ENCODE measurements at regions not wholly inside any gene's neighbourhood (a gene's known extent, or its start where the extent isn't known, plus 50 kb on each side); places are given as distances from the start of the nearest gene placed in this dataset.

DNA sequence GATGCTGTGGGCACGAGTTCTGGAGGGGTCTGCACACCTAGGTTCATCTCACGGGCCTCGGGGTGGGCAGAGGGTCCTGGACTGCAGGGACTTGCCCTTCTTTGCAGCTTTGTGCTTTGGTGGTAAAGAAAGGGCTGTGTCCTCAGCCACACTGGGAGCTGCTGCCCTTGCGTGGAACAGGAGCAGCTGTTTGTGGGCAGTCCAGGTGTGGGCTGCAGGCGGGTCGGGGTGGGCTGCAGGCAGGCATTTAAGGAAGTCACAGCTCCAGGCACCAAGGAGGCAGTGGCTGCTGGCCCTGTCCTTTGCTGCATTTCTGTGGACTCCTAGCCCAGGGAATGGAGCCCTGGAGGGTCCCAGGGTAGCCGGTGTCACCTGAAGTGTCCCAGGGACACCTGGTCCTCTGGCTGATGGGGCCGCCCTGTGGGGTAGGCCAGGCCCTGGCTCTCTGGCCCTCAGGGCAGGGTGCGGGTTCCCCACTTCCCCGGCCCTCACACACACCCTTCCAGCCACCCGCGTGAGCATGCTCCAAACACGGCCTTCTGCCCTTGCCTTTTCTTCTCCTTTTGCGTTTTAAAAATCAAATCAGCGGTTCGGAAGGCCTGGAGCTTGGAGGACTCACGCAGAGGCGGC lies 1240.3 kb downstream of the BRD1 start:
- Histone ChIP-seq H3K79me2 (ENCODE audit: low read length) (peaks cover 35% of the 10 kb centered on the region), H3K9me3 (replicated peaks; ENCODE audit: insufficient read depth, low read length) (no peaks in the 10 kb centered on the region), H3K4me2 (ENCODE audit: low read depth, low read length) (no peak overlapping the region)

DNA sequence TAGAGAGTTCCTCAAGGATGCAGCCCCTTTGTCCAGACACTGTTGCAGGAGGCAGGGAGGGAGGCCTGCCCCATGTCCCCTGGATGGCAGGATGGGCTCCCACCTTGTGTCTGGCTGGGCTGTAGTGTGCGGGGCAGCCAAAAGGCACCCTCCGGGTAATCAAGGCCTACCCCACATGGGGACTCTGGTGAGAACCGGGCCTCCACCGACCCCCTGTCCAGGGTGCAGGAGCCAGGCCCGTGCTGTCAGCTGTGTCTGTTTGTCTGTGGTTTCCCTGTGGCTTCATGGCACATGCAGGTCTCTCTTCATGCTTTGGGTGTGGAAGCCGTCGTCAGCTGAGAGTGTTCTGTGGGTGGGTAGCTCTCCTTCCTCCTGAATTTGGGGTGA lies 1240.9 kb downstream of the BRD1 start:
- no peak overlapping the region for H3K4me3 ChIP-seq (ENCODE audit: low read length)
- H3K9me2 ChIP-seq (replicated peaks; ENCODE audit: insufficient read depth, low read length), result no peaks in the 10 kb centered on the region
- H3K36me3 ChIP-seq (replicated peaks; ENCODE audit: insufficient read depth, low read length), result no peaks in the 10 kb centered on the region
- H3F3A ChIP-seq (ENCODE audit: insufficient read depth, low read length), result peaks cover 3% of the 10 kb centered on the region; the same call in 1 of the 2 replicates
- DNase-seq, result no peak
- H3K9ac ChIP-seq (ENCODE audit: low read length), result no peak overlapping the region
- H2AFZ ChIP-seq (ENCODE audit: low read length), result no peak overlapping the region
- peaks cover 35% of the 10 kb centered on the region for H3K79me2 ChIP-seq (ENCODE audit: low read length)
- H3K4me2 ChIP-seq (ENCODE audit: low read depth, low read length), result no peak overlapping the region
- H3K4me1 ChIP-seq (ENCODE audit: low read length), result no peaks in the 10 kb centered on the region
- H3K27me3 ChIP-seq (replicated peaks; ENCODE audit: insufficient read depth, low read length), result no peaks in the 10 kb centered on the region
- TF ChIP-seq, protein P1, sequence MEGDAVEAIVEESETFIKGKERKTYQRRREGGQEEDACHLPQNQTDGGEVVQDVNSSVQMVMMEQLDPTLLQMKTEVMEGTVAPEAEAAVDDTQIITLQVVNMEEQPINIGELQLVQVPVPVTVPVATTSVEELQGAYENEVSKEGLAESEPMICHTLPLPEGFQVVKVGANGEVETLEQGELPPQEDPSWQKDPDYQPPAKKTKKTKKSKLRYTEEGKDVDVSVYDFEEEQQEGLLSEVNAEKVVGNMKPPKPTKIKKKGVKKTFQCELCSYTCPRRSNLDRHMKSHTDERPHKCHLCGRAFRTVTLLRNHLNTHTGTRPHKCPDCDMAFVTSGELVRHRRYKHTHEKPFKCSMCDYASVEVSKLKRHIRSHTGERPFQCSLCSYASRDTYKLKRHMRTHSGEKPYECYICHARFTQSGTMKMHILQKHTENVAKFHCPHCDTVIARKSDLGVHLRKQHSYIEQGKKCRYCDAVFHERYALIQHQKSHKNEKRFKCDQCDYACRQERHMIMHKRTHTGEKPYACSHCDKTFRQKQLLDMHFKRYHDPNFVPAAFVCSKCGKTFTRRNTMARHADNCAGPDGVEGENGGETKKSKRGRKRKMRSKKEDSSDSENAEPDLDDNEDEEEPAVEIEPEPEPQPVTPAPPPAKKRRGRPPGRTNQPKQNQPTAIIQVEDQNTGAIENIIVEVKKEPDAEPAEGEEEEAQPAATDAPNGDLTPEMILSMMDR (IDR thresholded peaks at IDR 0.05; ENCODE audit: low read length), result no peak
- TF ChIP-seq EZH2 (optimal IDR thresholded peaks at IDR 0.05; ENCODE audit: low read depth, low read length) (no peak), EZH2phosphoT487 (IDR thresholded peaks at IDR 0.05; ENCODE audit: low read length) (no peak)
- no peak overlapping the region for H3K27ac ChIP-seq (ENCODE audit: low read length)
- no peaks in the 10 kb centered on the region for H4K20me1 ChIP-seq (ENCODE audit: insufficient read depth, low read length)
- H3K9me3 ChIP-seq (replicated peaks; ENCODE audit: insufficient read depth, low read length), result no peaks in the 10 kb centered on the region

More for the DNA sequence above, 1240.3 kb downstream of the BRD1 start:
- no peak for DNase-seq
- no peak overlapping the region for H2AFZ ChIP-seq (ENCODE audit: low read length)
- no peaks in the 10 kb centered on the region for H4K20me1 ChIP-seq (ENCODE audit: insufficient read depth, low read length)
- peaks cover 3% of the 10 kb centered on the region; the same call in 1 of the 2 replicates for H3F3A ChIP-seq (ENCODE audit: insufficient read depth, low read length)
- no peaks in the 10 kb centered on the region for H3K36me3 ChIP-seq (replicated peaks; ENCODE audit: insufficient read depth, low read length)
- TF ChIP-seq, protein P1 (IDR thresholded peaks at IDR 0.05; ENCODE audit: low read length), result no peak
- TF ChIP-seq EZH2 (optimal IDR thresholded peaks at IDR 0.05; ENCODE audit: low read depth, low read length) (no peak), EZH2phosphoT487 (IDR thresholded peaks at IDR 0.05; ENCODE audit: low read length) (no peak)
- H3K9me2 ChIP-seq (replicated peaks; ENCODE audit: insufficient read depth, low read length), result no peaks in the 10 kb centered on the region
- H3K27me3 ChIP-seq (replicated peaks; ENCODE audit: insufficient read depth, low read length), result no peaks in the 10 kb centered on the region
- H3K27ac ChIP-seq (ENCODE audit: low read length), result no peak overlapping the region
- H3K4me3 ChIP-seq (ENCODE audit: low read length), result no peak overlapping the region
- H3K9ac ChIP-seq (ENCODE audit: low read length), result no peak overlapping the region
- H3K4me1 ChIP-seq (ENCODE audit: low read length), result no peaks in the 10 kb centered on the region

DNA sequence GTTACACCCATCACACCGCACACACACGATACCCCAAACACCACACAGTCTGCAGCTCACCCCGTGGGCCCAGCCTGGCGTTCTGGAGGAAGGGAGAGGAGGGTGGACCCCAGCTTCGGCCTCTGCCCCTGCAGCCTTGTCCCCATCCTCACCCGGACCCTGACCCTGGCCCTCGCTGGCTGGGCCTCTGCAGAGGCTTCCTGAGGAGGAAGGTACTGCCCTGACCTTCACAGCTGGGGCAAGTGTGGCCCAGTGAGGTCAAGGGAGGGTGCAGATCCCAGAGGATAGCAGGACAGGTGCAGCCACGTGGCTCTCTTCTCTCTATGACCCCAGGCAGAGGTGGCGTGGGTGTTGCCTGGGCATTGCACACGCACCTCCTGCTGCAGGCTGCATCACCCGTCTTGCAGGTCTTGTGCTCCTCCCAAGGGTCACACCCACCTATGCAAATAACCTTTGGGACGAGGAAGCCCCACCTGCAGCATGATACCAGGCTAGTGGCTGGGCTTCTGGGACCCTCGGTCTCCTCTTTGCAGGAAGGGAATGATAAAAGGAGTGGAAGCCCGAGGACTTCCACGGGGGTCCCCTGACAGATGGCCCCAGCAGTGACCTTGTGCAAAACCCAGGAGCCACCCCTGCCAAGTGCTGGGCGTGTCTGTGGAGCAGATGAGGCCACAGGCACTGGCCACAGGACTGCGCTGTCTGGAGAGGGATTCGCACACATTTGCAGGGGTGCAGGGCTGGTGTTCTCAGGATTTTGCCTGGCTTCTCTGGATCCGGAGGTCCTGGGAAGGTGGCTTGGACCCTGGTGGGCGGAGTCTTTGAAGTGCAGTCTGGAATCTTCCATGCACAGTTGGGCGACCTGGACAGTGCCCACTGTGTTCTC lies 1241.5 kb downstream of the BRD1 start:
- no peaks in the 10 kb centered on the region for H4K20me1 ChIP-seq (ENCODE audit: insufficient read depth, low read length)
- H2AFZ ChIP-seq (ENCODE audit: low read length), result no peak overlapping the region
- no peaks in the 10 kb centered on the region for H3K27me3 ChIP-seq (replicated peaks; ENCODE audit: insufficient read depth, low read length)
- H3K9ac ChIP-seq (ENCODE audit: low read length), result no peak overlapping the region
- H3K36me3 ChIP-seq (replicated peaks; ENCODE audit: insufficient read depth, low read length), result no peaks in the 10 kb centered on the region
- no peaks in the 10 kb centered on the region for H3K9me2 ChIP-seq (replicated peaks; ENCODE audit: insufficient read depth, low read length)
- H3K27ac ChIP-seq (ENCODE audit: low read length), result no peak overlapping the region
- H3K9me3 ChIP-seq (replicated peaks; ENCODE audit: insufficient read depth, low read length), result no peaks in the 10 kb centered on the region
- no peak overlapping the region for H3K4me2 ChIP-seq (ENCODE audit: low read depth, low read length)
- peaks cover 32% of the 10 kb centered on the region for H3K79me2 ChIP-seq (ENCODE audit: low read length)
- H3K4me1 ChIP-seq (ENCODE audit: low read length), result no peaks in the 10 kb centered on the region
- peaks cover 3% of the 10 kb centered on the region; the same call in 1 of the 2 replicates for H3F3A ChIP-seq (ENCODE audit: insufficient read depth, low read length)
- no peak overlapping the region for H3K4me3 ChIP-seq (ENCODE audit: low read length)
- DNase-seq, result no peak
- TF ChIP-seq, protein P1 (IDR thresholded peaks at IDR 0.05; ENCODE audit: low read length), result no peak
- TF ChIP-seq EZH2phosphoT487 (IDR thresholded peaks at IDR 0.05; ENCODE audit: low read length) (no peak), EZH2 (optimal IDR thresholded peaks at IDR 0.05; ENCODE audit: low read depth, low read length) (no peak)

Measured in MM.1S (cell line).